GM19372 (cell line): ENCODE measurements at regions not wholly inside any gene's neighbourhood (a gene's known extent, or its start where the extent isn't known, plus 50 kb on each side); places are given as distances from the start of the nearest gene placed in this dataset.
"Not testable (repeated sequence)": the region's sequence is repeated elsewhere in the genome, so short reads cannot be mapped to it uniquely, and the experiment has no call there.

Experiments
- ATAC-seq: cut with Tn5 transposase; IDR thresholded peaks from one replicate; pipeline ENCODE4 v1.9.1; 2021; ENCODE audit warnings: mild to moderate bottlenecking, low read depth, moderate library complexity; ENCODE audit not compliant: unreplicated experiment

DNA sequence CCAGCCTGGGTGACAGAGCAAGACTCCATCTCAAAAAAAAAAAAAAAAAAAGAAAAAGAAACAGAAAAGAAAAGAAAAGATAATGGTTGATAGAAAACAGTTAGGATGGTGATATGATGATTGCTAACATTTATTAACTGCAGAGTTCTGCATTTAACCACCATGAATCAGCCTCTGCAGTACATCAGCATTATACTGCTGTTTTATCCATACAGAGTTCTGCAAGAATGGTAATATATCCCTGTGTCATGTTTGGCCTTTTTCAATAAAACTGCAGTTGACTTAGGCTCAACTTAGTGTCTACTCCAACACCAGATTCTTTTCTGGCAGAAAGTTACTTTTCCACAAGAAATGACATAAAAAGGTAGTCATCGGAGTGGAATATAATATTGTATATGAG is 62.6 kb downstream of the DUSP6 start:
- ATAC-seq, result no peak

DNA sequence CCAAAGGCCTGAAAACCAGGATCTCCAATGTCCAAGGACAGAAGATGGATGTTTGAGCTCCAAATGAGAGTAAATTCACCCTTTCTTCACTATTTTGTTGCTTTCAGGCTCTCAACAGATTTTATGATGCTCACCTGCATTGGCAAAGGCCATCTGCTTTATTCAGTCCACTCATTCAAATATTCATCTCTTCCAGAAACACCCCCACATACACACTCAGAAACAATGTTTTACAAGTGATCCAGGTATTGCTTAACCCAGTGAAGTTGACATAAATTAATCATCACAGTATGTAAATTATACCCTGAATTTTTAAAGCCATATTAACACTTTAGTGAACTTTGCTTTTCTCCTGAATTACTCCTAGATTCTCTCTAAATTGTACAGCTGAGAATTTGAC is 63.3 kb downstream of the DUSP6 start:
- ATAC-seq, result no peak

DNA sequence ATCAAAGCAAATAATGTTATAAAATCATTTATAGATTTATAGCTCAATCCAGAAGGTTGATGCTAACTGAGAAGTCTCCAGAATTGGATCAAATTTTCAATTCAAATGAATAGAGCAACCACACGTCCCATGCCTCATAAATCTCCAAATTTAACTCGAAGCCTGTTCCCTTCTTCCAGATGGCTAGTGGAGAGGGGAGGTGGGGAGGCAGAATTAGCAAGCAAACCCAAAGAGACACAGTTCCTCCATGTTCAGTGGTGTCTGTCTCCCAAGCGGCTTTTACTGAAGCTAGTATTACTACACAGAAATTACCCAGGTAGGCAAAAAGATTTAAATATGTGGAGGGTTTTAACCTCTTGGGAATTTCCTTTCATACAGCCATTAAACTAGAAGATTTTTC is 65.8 kb downstream of the DUSP6 start:
- ATAC-seq, result no peak

DNA sequence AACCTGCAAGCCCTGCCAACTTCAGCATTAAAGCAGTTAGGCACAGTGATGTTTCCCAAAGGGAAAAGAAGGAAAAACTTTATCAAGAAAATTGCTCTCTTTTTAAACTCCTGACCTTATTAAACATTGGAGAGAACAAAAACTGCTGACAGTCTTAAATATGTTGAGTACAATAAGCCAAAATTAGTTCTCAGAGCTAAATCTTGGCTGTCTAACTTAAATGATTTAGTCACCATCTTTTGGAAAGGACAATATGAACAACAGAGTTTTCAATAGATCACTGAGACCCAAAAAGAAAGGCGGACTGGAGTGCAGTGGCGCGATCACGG is 70.8 kb downstream of the DUSP6 start:
- ATAC-seq, result no peak

DNA sequence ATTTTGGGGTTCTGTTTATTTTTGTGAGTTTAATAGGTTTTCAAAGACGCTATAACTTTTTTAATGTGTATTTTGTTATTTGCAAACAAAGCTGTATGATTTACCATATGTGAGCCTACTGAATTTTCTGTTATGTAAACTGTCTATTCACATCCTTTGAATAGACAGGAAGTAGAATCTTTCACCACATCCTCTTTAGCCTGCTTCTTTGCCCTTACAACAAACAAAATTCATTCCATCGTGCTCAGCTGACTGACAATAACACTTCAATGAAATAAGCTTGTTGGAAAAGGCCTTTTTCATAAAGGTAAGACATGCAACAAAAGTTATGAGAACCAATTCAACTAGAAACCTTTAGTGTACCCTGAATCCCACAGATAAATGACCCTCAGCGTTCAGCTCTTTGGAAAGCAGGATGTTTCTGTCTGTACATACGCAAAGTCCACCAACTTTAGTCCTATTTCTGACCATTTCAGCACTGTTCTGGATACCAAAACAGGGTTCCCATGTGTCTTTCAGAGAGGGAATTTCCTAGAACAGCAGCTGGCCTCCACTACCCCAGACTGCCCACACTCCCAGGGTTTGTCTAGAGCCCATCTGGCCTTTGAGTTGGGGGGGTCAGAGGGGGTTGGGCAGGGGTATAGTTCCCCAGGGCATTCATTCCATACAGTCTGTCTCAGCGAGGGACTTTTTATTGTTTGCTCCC is 71.3 kb downstream of the DUSP6 start:
- no peak for ATAC-seq

DNA sequence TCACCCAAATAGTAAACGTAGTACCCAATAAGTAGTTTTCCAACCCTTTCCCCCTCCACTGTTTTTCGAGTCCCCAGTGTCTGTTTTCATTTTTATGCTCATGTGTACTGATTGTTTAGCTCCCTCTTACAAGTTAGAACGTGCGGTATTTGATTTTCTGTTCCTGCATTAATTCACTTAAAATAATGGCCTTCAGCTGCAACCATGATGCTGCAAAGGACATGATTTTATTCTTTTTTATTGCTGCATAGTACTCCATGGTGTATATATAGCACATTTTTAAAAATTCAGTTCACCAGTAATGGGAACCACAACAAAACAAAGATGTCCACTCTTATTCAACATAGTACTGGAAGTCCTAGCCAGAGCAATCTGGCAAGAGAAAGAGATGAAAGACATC is 72.8 kb downstream of the DUSP6 start:
- ATAC-seq, result no peak

DNA sequence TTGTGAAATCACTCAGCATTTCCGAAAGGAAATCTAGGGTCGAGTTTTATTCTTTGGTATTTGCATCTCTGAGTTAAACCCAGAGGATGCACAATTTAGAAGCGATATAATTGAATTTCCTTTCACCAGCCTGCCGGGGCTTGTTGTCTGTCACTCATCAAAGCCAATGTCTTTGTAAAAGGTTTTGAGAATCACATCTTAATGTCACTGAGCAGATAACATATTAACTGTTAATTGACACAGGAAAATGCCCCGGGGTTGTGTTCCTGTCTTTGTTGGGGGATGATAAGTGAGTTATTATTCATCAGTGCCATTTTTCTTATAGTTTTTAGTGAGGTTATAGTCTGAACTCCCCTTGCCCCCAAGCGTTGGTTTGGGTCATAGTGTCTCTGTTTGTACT is 73.4 kb downstream of the DUSP6 start:
- no peak for ATAC-seq

DNA sequence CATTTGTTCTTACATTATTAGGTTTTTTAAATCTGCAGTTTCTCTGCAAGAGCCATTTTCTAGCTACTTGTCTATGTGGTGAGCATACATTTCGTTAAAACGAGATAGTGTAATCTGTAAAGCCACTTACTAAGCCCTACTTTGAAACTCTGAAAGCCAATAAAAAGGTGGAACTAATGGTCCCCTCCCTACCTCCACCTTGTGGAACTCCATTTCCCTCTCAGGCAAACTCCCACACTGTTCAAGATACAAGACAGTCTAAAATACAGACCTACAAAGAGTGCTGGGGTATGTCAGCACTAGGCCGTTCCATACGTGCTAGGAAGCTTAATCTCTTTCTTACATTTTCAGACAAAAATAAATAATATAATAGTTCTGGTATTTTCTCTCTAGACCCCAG is 74.1 kb downstream of the DUSP6 start:
- no peak for ATAC-seq

DNA sequence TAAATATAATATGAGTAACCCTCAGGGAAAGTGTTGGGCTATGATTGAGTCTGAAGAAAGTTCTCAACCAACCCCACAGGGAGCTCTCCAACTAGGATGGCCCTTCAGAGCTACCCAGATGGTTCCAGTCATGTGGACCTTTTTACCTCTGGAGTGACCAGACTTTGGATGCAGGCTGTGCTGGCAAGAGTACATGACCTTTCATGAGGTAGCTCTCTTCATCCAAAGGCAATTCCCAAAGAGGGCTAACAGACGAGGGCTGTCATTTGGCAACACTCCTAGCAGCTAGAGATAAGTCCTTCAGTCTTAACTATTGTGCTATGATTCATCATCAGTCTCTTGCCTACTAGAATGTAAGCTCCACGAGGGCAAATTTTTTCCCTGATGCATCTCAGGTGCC is 75.4 kb downstream of the DUSP6 start:
- ATAC-seq, result no peak

DNA sequence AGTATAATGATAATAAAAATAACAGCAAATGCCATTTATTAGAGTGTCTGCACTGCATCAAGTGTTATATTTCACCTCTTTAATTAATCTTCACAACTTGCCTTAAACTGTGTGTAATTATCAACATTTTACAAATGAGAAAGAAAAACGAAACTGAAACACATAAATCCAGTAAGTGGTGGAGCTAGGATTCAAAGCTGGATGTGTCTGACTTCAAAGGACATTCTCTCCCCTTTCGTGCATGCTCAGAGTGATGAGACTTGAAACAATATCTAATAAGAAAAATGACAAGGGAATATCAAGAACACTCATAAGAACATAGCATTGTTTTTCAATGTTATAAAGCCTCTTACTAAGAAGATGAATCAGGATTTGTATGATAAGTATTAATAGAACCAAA is 78.8 kb downstream of the DUSP6 start:
- ATAC-seq, result no peak

DNA sequence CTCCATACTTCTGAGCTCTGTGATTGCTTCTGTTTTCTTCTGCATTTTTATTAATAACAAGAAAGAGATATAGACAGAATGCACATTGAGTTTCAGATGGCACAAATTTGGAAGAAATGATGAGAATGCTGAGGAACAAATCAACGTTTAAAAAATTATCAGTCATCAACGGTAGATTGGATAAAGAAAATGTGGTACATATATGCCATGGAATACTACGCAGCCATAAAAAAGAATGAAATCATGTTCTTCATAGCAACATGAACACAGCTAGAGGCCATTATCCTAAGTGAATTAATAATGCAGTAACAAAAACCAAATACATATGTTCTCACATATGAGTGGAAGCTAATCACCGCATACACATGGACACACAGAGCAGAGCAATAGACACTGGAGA is 81.8 kb downstream of the DUSP6 start:
- no peak for ATAC-seq

DNA sequence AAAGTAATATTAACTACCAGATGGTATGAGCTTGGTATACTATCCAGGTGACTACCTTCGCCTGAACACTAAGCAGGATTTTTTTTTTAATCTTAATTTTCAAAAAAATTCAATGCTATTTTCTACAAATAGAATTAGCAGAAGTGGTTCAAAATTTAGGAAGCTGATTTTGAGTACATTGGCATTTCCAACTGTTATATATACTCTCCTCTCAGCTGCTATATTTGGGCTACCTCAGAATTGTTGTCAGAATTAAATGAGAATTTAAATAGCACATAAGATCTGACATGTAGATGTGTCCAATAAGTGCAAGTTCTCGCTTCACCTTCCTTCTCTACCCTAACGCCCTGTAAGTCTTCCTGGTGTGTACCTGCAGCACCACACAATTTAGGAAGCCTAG is 83.1 kb downstream of the DUSP6 start:
- ATAC-seq, result no peak

DNA sequence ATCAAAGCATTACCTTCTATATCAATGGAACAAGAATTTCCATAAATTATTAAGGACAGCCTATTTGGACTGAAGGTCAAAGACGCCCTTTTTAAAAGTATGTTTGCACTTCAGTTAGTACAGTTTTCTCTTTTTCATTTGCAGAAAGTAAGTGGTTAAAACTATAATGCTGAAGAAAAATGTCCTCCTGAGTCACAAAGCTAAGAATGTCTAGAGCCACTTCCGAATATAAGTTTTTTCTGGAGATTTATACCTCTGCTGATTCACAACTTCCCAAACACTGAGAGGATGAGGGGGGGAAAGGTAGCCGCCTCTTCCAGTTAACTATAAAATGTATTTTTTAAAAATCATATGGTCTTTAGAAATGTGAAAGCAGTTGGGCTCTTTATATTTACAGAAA is 84.9 kb downstream of the DUSP6 start:
- no peak for ATAC-seq

DNA sequence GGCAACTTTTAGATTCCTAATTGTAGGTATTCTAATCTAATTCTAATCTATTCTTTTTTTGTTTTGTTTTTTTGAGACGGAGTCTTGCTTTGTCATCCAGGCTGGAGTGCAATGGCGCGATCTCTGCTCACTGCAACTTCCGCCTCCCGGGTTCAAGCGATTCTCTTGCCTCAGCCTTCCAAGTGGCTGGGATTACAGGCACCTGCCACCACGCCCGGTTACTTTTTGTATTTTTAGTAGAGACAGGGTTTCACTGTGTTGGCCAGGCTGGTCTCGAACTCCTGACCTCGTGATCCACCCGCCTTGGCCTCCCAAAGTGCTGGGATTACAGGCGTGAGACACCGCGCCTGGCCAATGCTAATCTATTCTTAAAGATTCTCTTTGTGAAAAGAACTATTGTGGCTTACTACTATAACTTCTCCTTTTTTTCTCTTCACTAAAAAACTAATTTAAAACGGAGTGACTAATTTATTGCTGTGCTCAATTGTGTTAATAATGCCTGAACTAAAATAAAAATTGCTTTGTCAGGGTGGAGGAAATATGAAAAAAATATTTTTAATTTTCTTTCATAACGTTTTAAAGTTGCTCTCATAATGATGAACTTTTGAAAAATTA is 85.6 kb downstream of the DUSP6 start:
- not testable (repeated sequence) for ATAC-seq

DNA sequence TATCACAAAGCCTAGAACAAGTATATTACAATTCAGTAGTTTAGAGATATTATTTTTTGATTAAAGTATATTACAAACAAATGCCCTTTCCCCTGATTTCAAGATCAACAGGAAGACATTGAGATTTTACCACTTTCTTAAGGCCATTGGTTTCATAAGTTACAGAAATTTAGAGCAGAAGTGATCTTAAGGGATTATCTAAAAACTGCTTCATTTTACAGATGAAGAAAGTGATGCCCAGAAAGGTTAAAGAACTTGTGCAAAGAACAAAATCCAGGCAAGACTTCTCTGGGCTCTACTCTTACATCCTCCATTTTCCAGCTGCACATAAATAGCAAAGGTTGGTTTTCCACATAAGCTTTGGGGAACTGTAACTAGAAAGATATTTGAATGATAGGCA is 87.5 kb downstream of the DUSP6 start:
- ATAC-seq, result no peak

DNA sequence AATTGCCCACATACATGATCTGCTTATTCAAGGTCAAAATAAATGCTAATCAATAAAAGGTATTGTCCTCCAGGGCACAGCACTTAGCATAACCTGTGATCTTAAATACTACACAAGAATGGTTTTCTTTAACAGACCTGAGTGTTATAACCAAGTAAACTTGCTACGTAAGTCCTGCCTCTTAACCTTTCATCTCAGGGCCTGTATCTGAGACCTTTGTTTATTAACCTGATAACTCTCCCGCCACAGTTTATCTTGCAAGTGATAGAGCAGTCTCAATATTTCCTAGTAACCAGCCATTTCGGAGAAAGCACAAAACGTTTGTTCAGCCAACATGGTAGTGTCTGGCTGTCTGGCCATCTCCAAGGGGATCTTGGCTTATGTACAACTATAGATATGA is 88.4 kb downstream of the DUSP6 start:
- ATAC-seq, result no peak

DNA sequence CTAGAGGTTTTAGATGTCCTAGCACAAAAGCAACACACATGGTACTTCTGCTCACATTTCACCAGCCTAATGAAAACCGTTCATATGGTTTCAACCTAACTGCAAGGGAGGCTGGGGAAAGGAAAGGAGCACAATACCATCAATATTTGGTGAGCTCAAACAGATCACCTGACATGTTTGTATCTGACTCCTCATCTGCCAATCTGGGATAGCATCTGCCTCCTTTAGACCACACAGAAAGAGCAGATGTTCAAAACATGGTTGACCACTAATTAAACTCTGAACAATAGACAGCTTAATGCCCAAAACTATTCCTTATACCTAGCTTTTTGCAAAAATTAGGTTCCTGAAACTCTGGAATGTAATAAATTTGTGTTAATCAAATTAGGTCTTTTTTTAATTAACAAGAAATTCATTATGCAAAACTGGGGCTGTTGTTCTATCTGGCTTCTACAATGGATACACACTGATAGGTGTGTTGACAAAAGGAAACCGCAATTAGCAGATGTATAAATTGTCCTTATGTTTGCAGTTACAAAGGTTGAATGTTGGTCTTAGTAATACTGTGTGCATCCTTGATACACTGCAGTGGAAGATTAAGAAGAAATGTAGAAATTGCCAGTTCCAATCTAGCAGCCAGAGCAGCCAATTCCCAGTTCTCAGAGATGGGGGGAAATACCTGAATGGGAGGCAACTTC is 89.3 kb downstream of the DUSP6 start:
- ATAC-seq, result no peak

DNA sequence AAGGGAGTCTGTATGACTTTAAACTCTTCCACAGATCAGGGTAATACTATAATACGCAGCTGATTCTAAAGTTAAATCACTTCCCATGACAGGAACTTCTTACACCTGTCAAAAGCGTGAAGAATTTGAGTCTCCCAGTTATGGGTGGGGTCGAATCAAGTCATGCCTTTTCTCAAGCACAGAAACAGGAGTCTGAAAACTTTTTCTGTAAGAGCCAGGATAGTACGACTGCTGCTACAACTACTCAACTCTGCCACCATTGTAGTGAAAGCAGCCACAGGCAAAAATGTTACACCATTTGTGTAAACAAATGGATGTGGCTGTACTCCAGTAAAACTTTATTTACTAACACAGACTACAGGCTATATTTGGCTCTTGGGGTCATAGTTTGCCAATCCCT is 90.3 kb downstream of the DUSP6 start:
- ATAC-seq, result no peak

DNA sequence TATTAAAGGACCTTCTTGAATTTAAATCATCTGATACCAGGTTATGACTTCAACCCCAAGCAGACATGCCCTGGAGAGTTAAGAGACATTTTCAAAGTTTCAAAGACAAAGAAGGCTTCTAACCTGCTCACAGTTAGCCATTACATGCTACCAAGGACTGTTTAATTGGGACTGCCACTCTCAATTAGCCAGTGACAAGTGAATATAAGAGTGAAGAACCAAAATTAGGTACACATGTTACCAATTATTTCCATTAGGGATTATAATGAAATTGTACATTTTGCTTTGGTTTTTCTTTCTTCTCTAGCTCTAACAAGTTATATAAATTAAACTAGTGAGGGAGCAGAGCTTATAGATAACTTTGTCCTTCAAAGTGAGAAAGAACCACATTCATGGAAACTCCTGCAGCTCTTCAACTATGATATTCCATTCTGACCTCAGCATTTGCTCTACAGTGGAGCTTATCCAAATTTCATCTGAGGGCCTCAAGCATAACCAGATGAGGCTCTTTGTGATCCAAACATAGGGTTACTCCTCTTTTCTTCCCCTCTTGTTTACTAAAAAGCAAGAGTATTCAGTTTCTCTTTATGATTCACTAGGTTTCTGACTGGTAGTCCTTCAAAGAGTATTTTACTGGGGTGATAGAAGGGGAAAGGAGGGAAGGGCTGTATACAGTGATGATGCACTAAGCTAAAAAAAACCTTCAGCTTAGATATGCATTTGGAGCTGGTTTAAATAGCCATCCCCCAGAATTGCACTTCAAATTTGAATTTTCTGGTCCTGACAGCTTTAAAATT is 91.3 kb downstream of the DUSP6 start:
- no peak for ATAC-seq

DNA sequence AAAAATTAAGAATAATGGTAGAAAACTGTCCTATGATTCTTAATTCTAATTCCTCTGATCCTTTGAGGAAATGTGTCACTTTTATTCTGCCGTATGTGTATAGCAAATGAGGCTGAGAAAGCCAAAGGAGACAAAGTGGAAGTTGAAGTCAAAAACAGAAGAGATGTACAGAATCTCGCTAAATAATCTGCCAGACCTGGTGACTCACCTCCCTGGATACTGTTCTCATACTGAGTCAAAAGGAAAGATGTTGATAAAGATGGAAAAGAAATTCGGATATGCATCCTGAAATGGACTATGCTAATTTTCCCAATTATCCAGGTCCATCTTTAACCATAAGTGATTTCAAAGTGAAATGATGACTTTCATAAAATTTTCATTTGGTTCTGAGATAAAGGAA is 92.5 kb downstream of the DUSP6 start:
- no peak for ATAC-seq

DNA sequence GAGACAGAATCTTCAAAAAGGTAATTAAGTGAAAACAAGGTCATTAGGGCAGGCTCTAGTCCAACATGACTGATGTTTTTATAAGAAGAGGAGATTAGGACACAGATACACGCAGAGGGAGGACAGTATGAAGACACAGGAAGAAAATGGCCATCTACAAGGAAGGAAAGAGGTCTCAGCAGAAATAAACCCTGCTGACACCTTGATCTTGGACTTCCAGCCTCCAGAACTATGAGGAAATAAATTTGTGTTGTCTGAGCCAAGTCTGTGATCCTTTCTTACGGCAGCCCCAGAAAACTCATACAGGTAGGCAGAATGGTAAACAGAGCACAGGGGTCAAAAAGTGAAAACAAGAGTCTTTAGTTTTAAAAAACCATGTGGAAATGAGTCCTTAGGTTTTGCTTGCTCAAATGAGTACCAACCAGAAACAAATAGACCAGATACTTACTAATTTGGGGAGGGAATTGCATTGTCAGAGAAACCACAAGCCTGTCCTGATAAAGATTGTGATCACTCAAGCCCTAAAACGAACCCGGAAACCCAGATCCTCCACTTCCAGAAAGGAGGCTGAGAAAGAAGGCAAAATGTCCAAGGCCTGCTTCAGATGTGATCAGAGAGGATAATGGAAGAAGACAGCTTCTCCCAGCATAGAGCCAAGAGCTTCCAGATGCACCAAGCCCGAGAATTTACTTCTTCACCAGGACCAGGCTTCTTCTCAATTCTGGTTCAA is 93.9 kb downstream of the DUSP6 start:
- no peak for ATAC-seq
